ENCODE measurements at regions not wholly inside any gene's neighbourhood (a gene's known extent, or its start where the extent isn't known, plus 50 kb on each side); places are given as distances from the start of the nearest gene placed in this dataset.
A peak's percentile ranks its signal among the peaks of the same experiment; 100 is the strongest.
"Not testable (repeated sequence)": the region's sequence is repeated elsewhere in the genome, so short reads cannot be mapped to it uniquely, and the experiment has no call there.

DNA sequence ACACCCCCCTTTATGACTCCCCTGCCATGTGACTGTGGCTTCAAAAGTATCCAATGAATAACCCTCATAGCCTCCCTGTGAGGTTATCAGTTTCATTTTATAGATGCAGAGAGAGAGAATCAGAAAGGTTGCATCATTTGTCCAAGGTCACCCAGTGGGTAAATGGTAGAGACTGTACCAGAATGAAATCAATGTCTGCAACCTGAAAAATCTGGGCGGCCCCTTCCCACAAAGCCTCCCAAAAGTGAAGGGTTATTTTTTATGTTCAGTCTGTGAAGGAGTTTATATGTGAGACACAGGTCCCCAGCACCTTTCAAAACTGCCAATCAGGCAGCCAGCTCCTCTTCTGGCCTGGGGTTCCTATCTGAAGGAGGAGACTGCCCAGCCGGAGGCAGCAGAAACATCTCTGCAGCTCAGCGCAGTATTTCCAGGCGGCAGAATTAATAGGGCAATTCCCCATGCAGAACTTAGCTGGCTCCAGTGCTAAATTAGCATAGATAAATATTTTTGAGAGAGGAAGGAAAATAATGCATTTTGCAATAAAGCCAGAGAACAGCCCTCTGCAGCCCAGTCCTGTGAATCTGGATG, 130.8 kb upstream of the PRR20G start:
- no peak for DNase-seq (ENCODE audit: low spot score)

DNA sequence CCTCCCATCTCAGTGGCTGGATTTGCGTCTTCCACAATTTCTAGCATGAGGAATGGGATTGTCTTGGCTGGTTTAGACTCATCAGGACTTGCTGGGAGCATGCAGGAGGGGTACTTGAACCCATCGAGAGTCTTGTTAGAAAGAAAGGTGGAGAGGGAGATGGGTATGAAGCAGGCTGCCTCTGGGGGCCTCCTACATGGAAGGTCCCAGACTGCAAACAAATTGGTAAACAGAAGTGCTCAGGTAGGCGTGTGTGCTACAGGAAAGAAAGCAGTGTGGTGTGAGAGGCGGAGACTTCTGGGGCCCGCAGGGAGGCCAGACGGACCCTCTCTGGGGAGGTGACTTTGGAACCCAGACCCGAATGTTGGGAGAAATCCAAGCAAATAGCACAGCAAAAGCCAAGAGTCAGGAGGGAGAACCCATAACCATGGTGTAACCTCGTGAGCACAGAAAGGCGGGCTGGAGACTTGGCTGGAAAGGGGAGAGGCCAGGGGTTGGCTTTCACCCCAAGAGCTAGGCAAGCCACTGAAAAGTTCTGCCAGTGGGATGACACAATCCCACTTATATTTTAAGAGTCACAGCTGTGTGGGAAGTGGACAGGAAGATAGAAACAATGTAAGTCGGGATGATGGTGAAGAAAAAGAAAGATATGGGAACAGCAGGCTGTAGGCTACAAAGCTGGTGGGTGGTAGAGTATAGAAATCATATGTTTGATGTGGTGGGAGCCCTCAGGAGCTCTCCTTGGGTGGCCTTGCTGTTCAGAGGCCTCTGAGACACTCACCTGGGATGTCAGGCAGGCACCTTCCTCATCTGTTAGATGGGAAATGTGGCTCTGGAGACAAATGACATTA, 130.1 kb upstream of the PRR20G start:
- DNase-seq (ENCODE audit: low spot score) = no peak

DNA sequence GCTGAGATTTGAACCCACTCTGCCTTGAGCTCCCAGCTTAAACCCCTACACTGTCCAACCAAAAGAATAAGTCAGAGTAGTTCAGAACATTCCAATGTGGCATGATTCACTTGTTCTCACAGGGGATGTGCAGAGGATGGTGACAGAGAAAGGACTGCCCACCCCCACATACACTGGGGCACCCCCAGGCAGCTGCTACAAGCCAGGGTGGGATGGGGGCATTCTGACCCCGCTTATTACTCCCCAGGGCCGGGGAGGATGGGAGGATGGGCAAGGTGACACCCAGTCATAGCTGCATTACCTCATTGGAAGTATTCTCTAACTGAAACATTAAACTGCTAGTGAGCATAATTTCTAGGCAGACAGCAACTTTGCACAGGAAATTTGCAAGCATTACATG, 126.0 kb upstream of the PRR20G start:
- DNase-seq (ENCODE audit: low spot score) = no peak

DNA sequence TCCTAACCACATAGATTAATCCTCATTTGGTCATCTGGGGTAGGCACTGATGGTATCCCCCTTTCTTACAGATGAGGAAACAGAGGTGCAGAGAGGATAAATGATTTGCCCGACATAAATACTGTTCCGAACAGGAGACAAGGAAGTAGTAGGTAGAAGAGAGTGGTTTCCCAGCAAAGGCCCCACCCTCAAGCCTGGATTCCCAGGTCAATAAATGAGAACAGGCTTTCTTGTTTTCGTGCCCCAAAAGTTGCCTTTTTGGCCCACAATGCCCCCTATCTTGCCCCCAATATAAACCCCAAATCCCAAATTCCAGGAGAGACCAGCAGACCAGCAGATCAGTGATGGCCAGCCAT, 125.5 kb upstream of the PRR20G start:
- no peak for DNase-seq (ENCODE audit: low spot score)

DNA sequence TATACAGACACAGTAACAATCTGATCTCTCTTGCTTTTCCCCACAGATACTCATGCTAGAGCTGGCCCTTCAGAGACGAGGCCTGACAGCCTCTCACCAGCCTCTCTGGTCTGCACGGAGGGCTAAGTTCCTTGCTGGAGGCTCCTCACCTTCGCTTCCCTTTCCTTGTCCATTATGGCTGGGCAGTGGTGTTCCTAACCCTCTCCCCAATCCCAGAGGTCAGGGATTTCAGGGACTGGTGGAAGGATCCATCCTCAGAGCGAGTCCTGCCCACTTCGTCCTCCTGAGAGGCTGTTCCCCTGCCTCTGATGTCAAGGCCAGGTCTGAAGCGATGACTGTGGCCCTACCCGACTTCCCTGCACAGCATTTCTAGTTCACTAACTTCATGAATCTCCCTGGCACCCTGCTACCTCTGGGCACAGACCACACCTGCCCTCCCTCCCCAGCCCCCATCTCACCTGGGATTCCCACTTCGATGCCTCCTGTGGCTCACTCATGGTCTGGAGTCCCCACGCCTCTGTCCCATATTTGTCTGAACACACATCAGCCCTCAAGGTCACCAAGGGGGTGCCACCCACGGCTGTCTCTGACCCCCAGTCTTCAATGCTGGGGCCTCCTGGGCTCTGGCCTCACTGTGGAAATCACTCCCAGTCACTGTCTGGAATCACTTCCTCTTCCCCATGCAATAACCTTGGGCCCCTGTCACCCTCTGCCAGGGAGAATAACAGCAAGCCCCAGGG, 124.9 kb upstream of the PRR20G start:
- DNase-seq (ENCODE audit: low spot score) = no peak

DNA sequence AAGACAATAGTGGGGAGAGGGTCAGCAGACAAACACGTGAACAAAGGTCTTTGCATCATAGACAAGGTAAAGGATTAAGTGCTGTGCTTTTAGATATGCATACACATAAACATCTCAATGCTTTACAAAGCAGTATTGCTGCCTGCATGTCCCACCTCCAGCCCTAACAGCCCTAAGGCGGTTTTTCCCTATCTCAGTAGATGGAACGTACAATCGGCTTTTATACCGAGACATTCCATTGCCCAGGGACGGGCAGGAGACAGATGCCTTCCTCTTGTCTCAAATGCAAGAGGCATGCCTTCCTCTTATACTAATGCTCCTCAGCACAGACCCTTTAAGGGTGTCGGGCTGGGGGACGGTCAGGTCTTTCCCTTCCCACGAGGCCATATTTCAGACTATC, 124.0 kb upstream of the PRR20G start:
- DNase-seq (ENCODE audit: low spot score) = not testable (repeated sequence)

DNA sequence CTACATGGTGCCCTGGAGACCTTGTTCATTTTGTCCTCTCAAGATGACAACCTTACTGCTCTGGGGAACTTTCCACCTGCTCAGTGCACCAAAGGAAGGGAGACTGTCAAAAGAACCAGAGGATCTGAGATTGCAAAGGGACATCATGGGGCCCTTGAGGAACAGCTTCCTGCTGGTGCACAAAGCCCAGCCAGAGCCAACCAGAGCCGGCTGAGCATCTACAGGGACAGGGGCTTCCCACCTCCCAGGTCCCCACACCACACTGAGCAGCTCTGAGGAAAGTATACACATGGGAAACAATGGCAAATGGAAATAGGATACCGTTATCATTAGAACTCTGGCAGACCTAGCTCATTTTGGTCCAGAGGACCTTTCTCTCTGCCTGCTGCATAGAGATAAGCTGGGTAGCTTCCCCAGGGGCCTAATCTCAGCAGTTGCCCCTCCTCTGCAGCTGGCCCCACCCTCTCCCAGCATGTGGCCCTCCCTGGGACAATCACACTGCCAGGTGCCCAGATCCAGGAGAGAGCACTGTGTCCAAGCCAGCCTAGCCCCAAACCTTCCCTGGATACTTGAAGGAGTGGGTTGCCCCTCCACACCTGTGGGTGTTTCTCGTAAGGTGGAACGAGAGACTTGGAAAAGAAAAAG, 123.4 kb upstream of the PRR20G start:
- DNase-seq (ENCODE audit: low spot score) = no peak

DNA sequence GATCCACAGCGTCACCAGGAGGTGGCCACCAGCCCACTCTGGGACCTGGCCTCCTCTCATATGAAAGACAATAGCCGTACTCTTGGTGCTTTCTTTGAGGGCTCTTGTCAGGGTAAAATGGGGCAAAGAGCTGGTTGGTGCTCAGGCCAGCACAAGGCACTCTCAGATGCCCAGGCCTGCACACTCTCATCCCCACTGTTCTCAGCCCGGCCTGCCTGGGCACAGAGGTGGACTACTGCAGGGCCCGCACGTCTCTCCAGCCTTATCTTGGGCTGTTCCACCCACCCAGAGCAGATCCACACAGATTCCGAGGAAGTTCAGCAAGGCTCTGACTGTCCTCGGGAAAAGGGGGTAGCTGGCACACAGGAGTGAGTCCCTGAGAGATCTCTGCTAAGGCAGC, 122.8 kb upstream of the PRR20G start:
- no peak for DNase-seq (ENCODE audit: low spot score)

DNA sequence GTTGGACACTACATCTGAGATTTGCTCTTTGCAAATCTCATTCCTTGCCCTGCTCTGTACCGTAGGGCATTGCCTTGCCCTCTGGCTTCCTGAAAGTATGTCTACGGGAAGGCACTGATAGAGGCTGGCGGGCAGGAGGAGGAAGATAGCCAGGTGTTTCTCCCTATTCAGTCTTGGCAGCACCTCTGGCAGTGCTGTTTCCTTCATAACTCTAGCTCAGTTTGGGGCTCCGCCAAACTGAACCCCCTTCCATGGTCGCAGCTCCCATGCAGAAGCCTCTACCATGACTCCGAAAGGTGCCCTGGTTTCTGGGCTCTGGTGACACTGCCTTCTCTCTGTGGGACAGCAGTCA, 122.3 kb upstream of the PRR20G start:
- no peak for DNase-seq (ENCODE audit: low spot score)

DNA sequence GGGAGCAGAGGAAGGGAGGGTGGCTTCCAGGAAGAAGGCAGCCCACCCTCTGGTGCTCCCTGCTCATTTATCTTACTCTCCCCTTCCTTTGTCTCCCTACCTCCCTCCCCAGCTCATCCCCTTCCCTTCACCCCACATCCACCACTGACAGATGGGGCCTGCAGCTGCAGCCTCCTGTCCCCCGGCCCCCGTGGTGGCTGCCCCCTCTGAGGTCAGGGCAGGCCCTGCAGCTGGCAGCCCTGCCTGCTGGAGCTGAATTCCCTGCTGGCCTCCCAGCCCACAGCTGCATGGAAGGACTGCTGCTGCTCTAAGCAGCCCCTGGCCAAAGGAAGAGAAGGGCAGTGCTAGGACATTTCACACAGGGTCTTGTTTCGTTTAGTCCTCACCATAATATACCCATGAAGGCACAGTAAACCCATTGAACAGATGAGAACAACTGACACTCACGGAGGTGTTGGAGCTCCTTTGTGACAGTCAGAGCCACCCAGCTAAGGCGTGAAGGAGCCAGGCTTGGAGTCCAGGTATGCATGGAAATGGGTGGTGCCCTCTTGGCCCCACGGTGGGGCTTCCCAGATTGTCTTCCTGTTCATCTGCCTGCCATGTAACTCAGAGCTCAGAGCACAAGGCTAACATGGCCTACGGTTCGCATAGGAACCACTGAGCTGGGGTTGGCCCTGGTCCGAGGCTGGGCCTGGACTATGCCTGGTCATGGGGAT, 121.7 kb upstream of the PRR20G start:
- peak; percentile 29 for DNase-seq (ENCODE audit: low spot score)

DNA sequence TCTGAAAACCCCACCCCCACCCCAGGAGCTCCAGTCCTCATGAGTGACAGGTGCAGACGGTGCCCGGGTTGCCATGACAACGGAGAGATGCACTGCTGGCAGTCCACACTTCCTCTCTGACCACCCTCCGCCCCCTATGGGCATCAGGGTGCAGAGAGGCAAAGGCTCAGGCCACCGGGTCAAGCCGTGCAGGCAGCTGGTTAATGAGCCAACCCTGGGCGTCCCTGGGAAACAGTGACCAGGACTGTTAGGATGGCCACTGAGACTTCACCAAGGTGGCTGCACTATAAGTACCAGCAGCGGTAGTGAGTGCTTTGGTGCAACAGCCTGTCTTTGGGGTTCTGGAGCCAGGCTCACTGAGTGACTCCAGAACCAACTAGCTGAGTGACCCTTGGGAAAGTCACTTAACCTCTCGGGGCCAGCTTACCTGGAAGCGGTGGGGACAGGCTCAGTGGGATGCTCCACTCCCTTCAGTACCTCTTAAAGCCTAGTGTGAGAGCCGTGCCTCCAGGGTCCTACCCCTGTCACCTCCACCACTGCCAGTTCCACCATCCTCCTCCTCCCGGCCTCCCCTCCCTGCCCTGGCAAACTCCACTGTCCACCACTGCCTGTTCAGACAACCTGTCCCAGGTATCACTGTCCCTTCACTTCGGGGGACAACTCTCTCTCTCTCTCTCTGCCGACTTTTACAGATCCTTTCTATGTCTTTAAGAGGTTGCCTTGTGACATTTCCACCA, 121.0 kb upstream of the PRR20G start:
- DNase-seq (ENCODE audit: low spot score) = peak; percentile 36

DNA sequence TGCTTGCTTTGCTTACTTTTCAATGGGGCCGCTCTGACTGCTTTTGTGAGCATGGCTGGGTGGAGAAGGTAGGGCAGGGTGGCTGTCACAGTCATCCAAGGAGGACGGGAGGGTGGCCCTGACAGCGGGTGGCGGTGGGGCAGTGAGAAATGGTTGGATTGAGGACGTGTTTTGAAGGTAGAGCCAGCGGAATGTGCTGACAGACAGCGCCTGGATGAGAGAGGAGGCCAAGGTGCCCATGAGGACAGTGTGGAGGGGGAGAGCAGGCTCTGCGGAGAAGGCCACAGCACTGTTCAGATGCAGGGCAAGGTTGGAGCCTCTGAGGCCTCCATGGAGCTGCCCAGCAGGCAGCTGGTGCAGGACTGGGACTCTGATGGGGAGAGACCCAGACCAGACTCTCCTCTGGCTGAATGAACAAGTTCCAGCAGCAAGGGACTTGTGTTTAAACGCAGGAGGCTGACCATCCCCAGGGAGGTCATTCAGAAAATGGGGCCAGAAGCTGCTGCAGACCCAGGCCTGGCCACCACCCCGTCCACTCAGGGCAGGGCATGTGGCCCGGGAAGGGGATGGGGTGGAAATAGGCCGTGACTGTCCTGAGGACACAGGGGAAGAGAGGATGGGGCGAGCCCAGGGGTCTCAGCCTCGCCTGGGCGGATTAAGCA, 120.3 kb upstream of the PRR20G start:
- DNase-seq (ENCODE audit: low spot score) = peak; percentile 41

DNA sequence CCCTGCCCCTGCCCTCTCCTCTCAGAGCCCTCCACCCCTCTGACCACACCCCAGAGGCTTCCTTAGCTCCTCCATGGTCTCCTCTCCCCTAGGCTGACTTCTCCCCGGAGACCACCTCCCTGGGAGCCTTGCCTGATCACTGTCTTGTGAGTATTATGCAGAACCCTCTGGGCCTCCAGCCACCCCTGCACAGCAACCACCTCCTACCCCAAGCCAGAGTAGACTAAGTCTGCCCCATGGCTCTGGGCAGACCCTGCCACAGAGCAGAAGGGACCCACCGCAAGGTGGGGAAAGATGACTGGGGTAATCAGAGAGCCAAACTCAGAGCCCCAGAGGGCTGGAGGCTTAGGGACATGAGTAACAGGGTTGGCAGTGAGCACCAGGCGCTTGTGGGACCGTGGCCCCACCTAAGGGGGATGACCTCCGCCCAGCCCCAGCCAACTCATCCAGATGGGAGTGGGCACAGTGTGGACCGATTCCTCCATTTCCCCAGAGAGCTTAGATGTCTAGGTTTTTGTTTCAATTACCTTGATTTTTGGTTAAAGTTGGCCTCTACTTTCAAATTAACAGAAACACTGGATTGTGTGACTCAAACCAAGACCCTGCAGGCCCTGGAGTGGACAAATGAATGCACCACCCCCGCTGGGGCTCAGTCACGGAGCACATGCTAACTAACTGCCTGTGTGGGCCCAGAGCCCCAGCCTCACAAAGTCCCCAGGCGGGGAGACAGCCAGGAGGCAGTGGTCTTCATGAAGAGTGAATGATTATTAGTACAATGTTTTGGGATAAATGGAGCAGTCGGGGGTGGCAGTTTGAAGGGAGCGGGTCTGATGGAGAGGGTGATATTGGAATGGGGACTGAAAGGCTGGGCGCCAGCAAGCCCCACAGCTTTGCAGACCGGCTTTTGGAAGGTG, 119.4 kb upstream of the PRR20G start:
- DNase-seq (ENCODE audit: low spot score) = peak; percentile 14

DNA sequence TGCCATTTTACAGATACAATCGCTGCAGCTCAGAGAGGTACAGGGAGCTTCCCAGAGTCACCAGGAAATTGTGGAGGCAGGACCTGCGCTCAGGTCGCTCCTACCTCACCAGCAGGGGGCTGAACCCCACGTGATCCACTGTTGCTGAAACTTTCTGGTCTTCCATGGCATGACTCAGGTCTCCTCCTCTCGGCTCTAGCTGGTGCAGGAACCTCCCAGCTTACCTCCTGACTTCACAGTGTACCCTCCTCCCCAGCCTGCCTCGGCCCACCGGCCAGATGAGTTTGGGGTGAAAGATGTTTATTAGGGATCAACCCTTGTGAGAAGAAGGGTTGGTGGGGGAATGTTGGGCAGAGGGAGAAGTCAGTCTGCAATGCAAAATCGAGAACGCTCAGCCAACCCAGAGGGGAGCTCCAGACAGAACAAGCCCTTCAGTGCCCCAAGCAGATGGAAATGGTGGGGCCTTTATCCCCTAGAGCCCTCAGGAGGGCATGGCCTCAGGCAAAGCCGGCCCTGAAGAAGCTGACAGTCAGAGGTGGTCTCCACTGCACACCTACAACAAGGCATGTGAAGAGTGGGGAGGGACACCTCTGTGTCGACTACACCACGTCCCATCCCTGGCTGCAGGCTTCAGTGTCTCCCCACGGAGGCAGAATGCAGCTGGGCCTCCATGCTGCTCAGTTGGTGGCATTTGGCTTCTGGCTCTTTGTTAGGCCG, 118.6 kb upstream of the PRR20G start:
- DNase-seq (ENCODE audit: low spot score) = peak; percentile 20

DNA sequence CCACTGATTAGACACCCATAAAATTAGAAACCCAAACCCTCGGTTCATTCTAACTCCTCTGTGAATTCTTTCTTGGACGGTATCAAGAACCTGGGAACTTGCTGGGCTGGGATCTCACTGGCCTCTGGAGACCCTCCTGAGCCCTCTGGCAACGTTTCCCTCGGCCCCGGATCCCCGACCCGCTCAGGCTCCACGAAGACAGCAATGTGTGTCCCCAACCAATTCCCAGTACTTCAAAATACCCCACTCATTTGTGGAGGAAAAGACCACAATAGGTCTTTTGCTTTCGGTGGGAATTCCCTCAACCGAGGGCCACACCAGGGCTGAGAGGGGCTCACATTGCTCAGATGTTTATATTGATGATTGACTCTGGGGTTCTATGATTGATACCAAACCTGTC, 117.9 kb upstream of the PRR20G start:
- no peak for DNase-seq (ENCODE audit: low spot score)

DNA sequence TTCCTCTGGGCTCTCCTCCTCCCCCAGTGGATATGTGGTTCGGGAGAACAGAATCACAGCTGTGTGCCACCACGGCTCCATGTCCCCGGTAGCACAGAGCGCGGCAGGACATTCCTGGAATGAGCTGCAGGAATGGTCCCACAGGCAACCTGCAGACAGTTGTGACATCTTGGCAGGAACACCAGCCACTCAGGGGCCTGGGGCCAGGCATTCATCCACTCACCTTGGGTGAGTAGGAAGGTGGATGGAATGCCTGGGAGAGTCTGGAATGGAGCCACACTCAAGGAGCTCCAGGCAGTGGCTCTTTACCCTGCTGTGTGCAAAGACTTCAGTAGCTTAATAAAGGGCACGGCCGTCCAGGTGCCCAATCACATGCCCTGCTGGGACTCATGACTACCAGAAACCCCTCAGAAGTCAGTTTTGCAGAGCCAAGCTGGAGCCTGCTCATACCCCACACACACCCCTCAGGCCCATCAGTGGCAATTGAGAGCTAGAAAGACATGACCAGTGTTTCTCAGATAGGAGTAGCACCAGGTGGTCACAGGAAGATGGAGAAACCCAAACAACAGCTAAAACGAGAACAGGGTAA, 117.3 kb upstream of the PRR20G start:
- DNase-seq (ENCODE audit: low spot score) = no peak

DNA sequence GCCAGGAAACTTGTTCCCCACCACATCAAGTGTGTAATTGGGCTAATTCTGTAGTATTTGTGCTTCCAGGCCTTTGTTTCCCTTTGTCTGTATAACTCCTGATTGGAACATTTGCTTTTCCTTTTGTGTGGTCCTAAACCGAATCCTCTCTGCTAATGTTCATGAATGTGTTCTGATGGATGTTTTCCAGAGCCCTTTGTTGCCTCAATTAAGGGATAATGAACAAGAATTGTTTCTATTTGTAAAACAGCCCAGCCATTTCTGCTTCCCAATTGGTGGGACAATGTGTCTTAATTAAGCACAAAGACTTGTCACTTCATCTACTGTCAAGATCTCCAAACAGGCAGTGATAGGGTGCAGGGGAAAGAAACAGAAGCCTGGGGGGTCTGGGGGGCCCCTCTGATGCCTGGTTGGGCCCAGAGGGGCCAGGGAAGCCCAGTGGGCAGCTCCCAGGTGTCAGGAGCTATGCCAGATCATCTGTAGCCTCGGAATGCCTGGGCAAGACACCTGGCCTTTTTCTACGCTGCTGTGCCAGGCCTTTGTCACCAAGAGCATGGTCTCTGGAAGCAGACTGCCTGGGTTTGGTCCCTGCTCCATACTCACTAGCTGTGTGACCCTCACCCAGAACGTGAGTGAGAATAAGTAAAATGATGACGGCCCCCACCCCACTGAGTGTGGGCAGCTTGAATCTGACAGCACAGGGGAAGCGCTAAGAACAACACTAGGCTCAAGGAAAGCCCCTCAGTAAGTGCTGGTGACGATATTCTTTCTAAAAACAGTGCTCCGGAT, 116.6 kb upstream of the PRR20G start:
- DNase-seq (ENCODE audit: low spot score) = no peak

DNA sequence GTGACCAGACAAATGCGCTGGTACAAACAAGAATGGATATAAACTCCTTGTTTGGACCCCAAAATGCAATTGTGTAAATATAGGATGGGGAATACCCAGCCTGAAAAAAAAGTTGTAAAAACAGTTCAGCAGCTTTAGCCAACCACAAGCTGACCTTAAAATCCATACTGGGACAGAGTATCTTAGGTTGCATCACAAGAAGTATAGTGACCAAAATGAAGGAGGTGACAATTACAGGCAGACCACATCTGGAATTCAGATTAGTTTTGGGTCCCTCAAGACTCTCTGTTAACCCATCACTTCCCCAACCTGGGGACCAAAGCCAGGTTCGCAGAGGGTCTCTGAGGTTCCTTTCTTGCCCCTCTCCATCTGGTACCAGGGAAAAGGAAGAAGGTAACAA, 115.9 kb upstream of the PRR20G start:
- no peak for DNase-seq (ENCODE audit: low spot score)
